SU-DHL-6 (cell line): ENCODE measurements at regions not wholly inside any gene's neighbourhood (a gene's known extent, or its start where the extent isn't known, plus 50 kb on each side); places are given as distances from the start of the nearest gene placed in this dataset.

ENCODE experiments used
- H2AFZ ChIP-seq: fragments of 200-600 bp; sonication (generic); 2 replicates; pipeline ENCODE4 v1.6.1; 2014; ENCODE audit warnings: low read depth, mild to moderate bottlenecking, moderate library complexity, mixed read lengths, antibody characterized with exemption, low read length; ENCODE audit not compliant: severe bottlenecking
- H3F3A ChIP-seq: fragments of 200-600 bp; shearing (Covaris generic); 2 replicates; pipeline ENCODE4 v1.6.0; 2016; ENCODE audit warnings: antibody characterized with exemption, mild to moderate bottlenecking; ENCODE audit not compliant: insufficient read depth
- H3K27ac ChIP-seq: fragments of 200-600 bp; sonication (generic); 2 replicates; pipeline ENCODE4 v1.5.1; 2016; ENCODE audit warnings: low read depth, mild to moderate bottlenecking, low read length, moderate library complexity, mixed read lengths
- H3K27me3 ChIP-seq: fragments of 200-600 bp; sonication (generic), shearing (Covaris generic); 2 replicates; pipeline ENCODE4 v1.6.0; 2014; ENCODE audit warnings: mild to moderate bottlenecking, low read length
- H3K36me3 ChIP-seq: fragments of 200-600 bp; sonication (generic); 2 replicates; pipeline ENCODE4 v1.6.1; 2014; ENCODE audit warnings: mild to moderate bottlenecking, low read length, mixed read lengths
- H3K4me2 ChIP-seq: fragments of 300-600, 200-600 bp; shearing (Covaris generic), sonication (generic); 2 replicates; pipeline ENCODE4 v1.6.0; 2014; ENCODE audit warnings: low read length, low read depth, mild to moderate bottlenecking; ENCODE audit not compliant: poor library complexity, severe bottlenecking
- H3K4me3 ChIP-seq: fragments of 200-600 bp; sonication (generic); 2 replicates; pipeline ENCODE4 v1.5.1; 2014; ENCODE audit warnings: antibody characterized with exemption, low read length, mild to moderate bottlenecking, mixed read lengths; ENCODE audit not compliant: insufficient read depth, poor library complexity, severe bottlenecking
- H3K79me2 ChIP-seq: fragments of 200-600 bp; sonication (generic); 2 replicates; pipeline ENCODE4 v1.6.1; 2014; ENCODE audit warnings: mild to moderate bottlenecking, low read length, moderate library complexity; ENCODE audit not compliant: insufficient read depth
- H3K9ac ChIP-seq: fragments of 200-600 bp; sonication (generic); 2 replicates; pipeline ENCODE4 v1.7.0; 2014; ENCODE audit warnings: mild to moderate bottlenecking, low read length
- H3K9me2 ChIP-seq: fragments of 200-600 bp; sonication (generic); replicated peaks from 2 replicates; pipeline ENCODE4 v1.6.1; 2014; ENCODE audit warnings: low read length; ENCODE audit not compliant: insufficient read depth
- H3K9me3 ChIP-seq: fragments of 200-600 bp; sonication (generic); 2 replicates; pipeline ENCODE4 v1.6.1; 2014; ENCODE audit warnings: low read length, mixed read lengths; ENCODE audit not compliant: insufficient read depth
- H4K20me1 ChIP-seq: fragments of 200-600 bp; sonication (generic); 2 replicates; pipeline ENCODE4 v1.6.1; 2014; ENCODE audit warnings: low read depth, mild to moderate bottlenecking, antibody characterized with exemption, low read length, moderate library complexity, mixed read lengths
- CTCF ChIP-seq: fragments of 200-600 bp; sonication (generic); IDR thresholded peaks from one replicate; pipeline ENCODE4 v1.5.1; 2017; ENCODE audit warnings: antibody characterized with exemption, mild to moderate bottlenecking, low read length, moderate library complexity; ENCODE audit not compliant: insufficient read depth, poor library complexity, severe bottlenecking
- EZH2phosphoT487 ChIP-seq: fragments of 200-600 bp; sonication (generic), shearing (Covaris generic); conservative IDR thresholded peaks from 2 replicates; pipeline ENCODE4 v1.6.1; 2018; ENCODE audit warnings: mild to moderate bottlenecking, antibody characterized with exemption, low read length, moderate library complexity, mixed read lengths

- Histone ChIP-seq H3K27me3 (no peaks in the 10 kb centered on the region), H3K9me3 (no peaks in the 10 kb centered on the region), H3K4me2 (no peak overlapping the region), H2AFZ (no peak overlapping the region), H3K4me3 (no peak overlapping the region), H3F3A (no peaks in the 10 kb centered on the region), H3K36me3 (no peaks in the 10 kb centered on the region), H3K27ac (no peak overlapping the region), H3K9ac (no peak overlapping the region), H3K79me2 (no peaks in the 10 kb centered on the region), H4K20me1 (no peaks in the 10 kb centered on the region), H3K9me2 (no peaks in the 10 kb centered on the region)
- TF ChIP-seq CTCF (no peak), EZH2phosphoT487 (no peak)
These were observed 469.5 kb downstream of the TYW1 start for GRCh38 chr7:67466109-67466508.

- H3K9ac ChIP-seq = no peak overlapping the region
- no peaks in the 10 kb centered on the region for H3K36me3 ChIP-seq
- H3K9me3 ChIP-seq = no peaks in the 10 kb centered on the region; the same call in 1 of the 2 replicates
- no peaks in the 10 kb centered on the region for H3K79me2 ChIP-seq
- no peaks in the 10 kb centered on the region for H4K20me1 ChIP-seq
- no peak overlapping the region for H3K27ac ChIP-seq
- H3F3A ChIP-seq = no peaks in the 10 kb centered on the region
- H2AFZ ChIP-seq = no peak overlapping the region
- H3K27me3 ChIP-seq = no peaks in the 10 kb centered on the region
- TF ChIP-seq CTCF (no peak), EZH2phosphoT487 (no peak)
- no peak overlapping the region for H3K4me3 ChIP-seq
- H3K4me2 ChIP-seq = no peak overlapping the region
- no peaks in the 10 kb centered on the region for H3K9me2 ChIP-seq
These were observed 473.7 kb downstream of the TYW1 start for GRCh38 chr7:67470256-67470751.

- Histone ChIP-seq H3K4me2 (no peak overlapping the region), H3K4me3 (no peak overlapping the region), H3K27ac (no peak overlapping the region), H4K20me1 (no peaks in the 10 kb centered on the region), H3K9ac (no peak overlapping the region), H2AFZ (no peak overlapping the region), H3K79me2 (no peaks in the 10 kb centered on the region), H3K9me3 (no peaks in the 10 kb centered on the region; the same call in 1 of the 2 replicates), H3K27me3 (no peaks in the 10 kb centered on the region), H3F3A (no peaks in the 10 kb centered on the region), H3K9me2 (no peaks in the 10 kb centered on the region), H3K36me3 (no peaks in the 10 kb centered on the region)
- no peak for TF ChIP-seq EZH2phosphoT487
- TF ChIP-seq CTCF = no peak
These were observed 478.7 kb downstream of the TYW1 start for GRCh38 chr7:67475293-67475692.
